ENCODE measurements at regions not wholly inside any gene's neighbourhood (a gene's known extent, or its start where the extent isn't known, plus 50 kb on each side); places are given as distances from the start of the nearest gene placed in this dataset.
"Not testable (repeated sequence)": the region's sequence is repeated elsewhere in the genome, so short reads cannot be mapped to it uniquely, and the experiment has no call there.

DNA sequence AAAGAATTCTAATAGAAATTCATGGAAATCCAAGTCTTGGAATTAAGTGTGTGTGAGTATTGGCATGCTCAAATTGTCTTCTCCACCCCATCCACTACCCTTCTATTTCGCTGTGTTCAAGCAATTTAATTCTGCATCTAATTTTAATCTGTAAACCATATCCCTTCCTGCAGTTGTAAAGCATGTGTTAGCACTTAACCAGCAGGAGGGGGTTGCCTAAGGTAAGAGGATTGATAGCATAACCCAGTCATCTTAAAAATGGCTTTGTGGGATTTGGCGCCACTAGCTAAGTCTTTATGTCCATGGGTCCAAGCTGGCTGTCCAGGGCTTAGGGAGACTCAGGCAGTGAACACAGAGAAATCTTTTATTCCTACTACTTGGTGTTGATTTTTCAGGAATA lies 210.3 kb downstream of the PTPRC start:
- FAIRE-seq (no peak), DNase-seq (no peak)
- 83 to 95% (median 91%) methylated on average over 2 of the region's 2 CpGs for WGBS, 3 donors
- H3K4me3 ChIP-seq (ENCODE audit: low read depth in 1 of 3, low read length in 3 of 3): no peak overlapping the region
- H3K27ac ChIP-seq (ENCODE audit: low read depth in 1 of 3, low read length in 2 of 3): no peak overlapping the region
- H3K4me1 ChIP-seq (ENCODE audit: control insufficient read depth in 3 of 3, insufficient read depth in 2 of 3, low read depth in 1 of 3, low read length in 2 of 3): no peaks in the 10 kb centered on the region
- H3K27me3 ChIP-seq (ENCODE audit: control insufficient read depth in 3 of 3, insufficient read depth in 3 of 3, low read length in 3 of 3): no peaks in the 10 kb centered on the region
- H3K36me3 ChIP-seq (ENCODE audit: control insufficient read depth in 3 of 3, insufficient read depth in 2 of 3, low read depth in 1 of 3, low read length in 3 of 3): peaks cover 0 to 3% (median 0%) of the 10 kb centered on the region in 3 donors
- H3K9me3 ChIP-seq (ENCODE audit: control insufficient read depth in 2 of 2, insufficient read depth in 1 of 2, low read depth in 1 of 2, low read length in 1 of 2): no peaks in the 10 kb centered on the region

DNA sequence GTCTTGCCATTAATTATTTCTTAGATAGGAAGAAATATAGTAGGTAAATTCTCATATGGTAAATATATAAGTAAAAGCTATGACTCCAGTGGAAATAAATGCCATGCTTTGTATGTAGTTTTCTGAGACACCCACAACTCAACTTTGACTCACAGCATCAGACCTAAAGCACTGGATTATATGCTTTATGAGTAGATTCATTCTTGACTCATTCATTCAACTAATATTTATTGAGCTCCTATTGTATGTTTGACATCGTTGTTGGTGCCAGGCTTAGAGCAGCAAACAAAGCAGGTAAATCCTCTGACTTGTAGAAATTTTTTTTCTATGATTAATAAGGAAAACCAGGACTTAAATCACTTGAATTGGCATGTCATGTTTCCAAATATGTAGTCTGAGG lies 211.4 kb downstream of the PTPRC start:
- WGBS, 3 donors: 61 to 85% (median 85%) methylated on average over 1 of the region's 1 CpG
- DNase-seq: no peak
- FAIRE-seq: no peak
- Histone ChIP-seq H3K27ac (ENCODE audit: low read depth in 1 of 3, low read length in 2 of 3) (no peak overlapping the region), H3K4me3 (ENCODE audit: low read depth in 1 of 3, low read length in 3 of 3) (no peak overlapping the region), H3K36me3 (ENCODE audit: control insufficient read depth in 3 of 3, insufficient read depth in 2 of 3, low read depth in 1 of 3, low read length in 3 of 3) (peaks cover 0 to 3% (median 0%) of the 10 kb centered on the region in 3 donors), H3K4me1 (ENCODE audit: control insufficient read depth in 3 of 3, insufficient read depth in 2 of 3, low read depth in 1 of 3, low read length in 2 of 3) (no peaks in the 10 kb centered on the region), H3K27me3 (ENCODE audit: control insufficient read depth in 3 of 3, insufficient read depth in 3 of 3, low read length in 3 of 3) (no peaks in the 10 kb centered on the region), H3K9me3 (ENCODE audit: control insufficient read depth in 2 of 2, insufficient read depth in 1 of 2, low read depth in 1 of 2, low read length in 1 of 2) (no peaks in the 10 kb centered on the region)

- not testable (repeated sequence) for H3K4me1 ChIP-seq (ENCODE audit: control insufficient read depth in 3 of 3, insufficient read depth in 2 of 3, low read depth in 1 of 3, low read length in 2 of 3); H3K27me3 ChIP-seq (ENCODE audit: control insufficient read depth in 3 of 3, insufficient read depth in 3 of 3, low read length in 3 of 3); DNase-seq; FAIRE-seq; H3K36me3 ChIP-seq (ENCODE audit: control insufficient read depth in 3 of 3, insufficient read depth in 2 of 3, low read depth in 1 of 3, low read length in 3 of 3); H3K4me3 ChIP-seq (ENCODE audit: low read depth in 1 of 3, low read length in 3 of 3); H3K9me3 ChIP-seq (ENCODE audit: control insufficient read depth in 2 of 2, insufficient read depth in 1 of 2, low read depth in 1 of 2, low read length in 1 of 2); H3K27ac ChIP-seq (ENCODE audit: low read depth in 1 of 3, low read length in 2 of 3)
- whole genome bisulfite sequencing, 3 donors: 86 to 92% (median 90%) methylated on average over 5 of the region's 5 CpGs
Measured at GRCh38 chr1:198850966-198851365, 212.1 kb downstream of the PTPRC start.

DNA sequence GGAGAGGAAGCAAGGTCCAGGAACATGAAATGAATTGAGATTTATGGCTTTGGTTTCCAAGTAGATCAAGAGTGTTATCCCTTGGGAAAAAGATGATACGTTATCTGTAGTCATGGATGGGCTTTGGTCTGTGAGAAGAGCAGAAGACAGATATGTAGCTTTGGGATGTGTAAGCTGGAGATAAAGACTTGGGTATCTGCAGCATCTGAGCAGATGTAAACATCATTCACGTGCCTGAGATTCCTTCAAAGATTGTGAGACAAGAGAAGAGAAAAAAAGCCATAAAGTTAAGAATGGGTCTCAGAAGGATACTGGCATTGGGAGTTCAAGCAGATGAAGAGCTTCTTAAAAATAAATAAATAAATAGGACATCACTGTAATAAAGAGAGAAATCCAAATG lies 217.8 kb downstream of the PTPRC start:
- Histone ChIP-seq H3K27me3 (ENCODE audit: control insufficient read depth in 3 of 3, insufficient read depth in 3 of 3, low read length in 3 of 3) (no peaks in the 10 kb centered on the region), H3K4me1 (ENCODE audit: control insufficient read depth in 3 of 3, insufficient read depth in 2 of 3, low read depth in 1 of 3, low read length in 2 of 3) (no peaks in the 10 kb centered on the region), H3K4me3 (ENCODE audit: low read depth in 1 of 3, low read length in 3 of 3) (no peak overlapping the region), H3K27ac (ENCODE audit: low read depth in 1 of 3, low read length in 2 of 3) (no peak overlapping the region), H3K36me3 (ENCODE audit: control insufficient read depth in 3 of 3, insufficient read depth in 2 of 3, low read depth in 1 of 3, low read length in 3 of 3) (no peaks in the 10 kb centered on the region), H3K9me3 (ENCODE audit: control insufficient read depth in 2 of 2, insufficient read depth in 1 of 2, low read depth in 1 of 2, low read length in 1 of 2) (no peaks in the 10 kb centered on the region)
- FAIRE-seq: no peak
- 54 to 72% (median 69%) methylated on average over 2 of the region's 2 CpGs for WGBS, 3 donors
- DNase-seq: no peak

- DNase-seq: no peak
- Histone ChIP-seq H3K4me3 (ENCODE audit: low read depth in 1 of 3, low read length in 3 of 3) (no peak overlapping the region), H3K27ac (ENCODE audit: low read depth in 1 of 3, low read length in 2 of 3) (no peak overlapping the region), H3K27me3 (ENCODE audit: control insufficient read depth in 3 of 3, insufficient read depth in 3 of 3, low read length in 3 of 3) (no peaks in the 10 kb centered on the region), H3K9me3 (ENCODE audit: control insufficient read depth in 2 of 2, insufficient read depth in 1 of 2, low read depth in 1 of 2, low read length in 1 of 2) (no peaks in the 10 kb centered on the region), H3K4me1 (ENCODE audit: control insufficient read depth in 3 of 3, insufficient read depth in 2 of 3, low read depth in 1 of 3, low read length in 2 of 3) (no peaks in the 10 kb centered on the region), H3K36me3 (ENCODE audit: control insufficient read depth in 3 of 3, insufficient read depth in 2 of 3, low read depth in 1 of 3, low read length in 3 of 3) (no peaks in the 10 kb centered on the region)
- WGBS, 3 donors: 68 to 92% (median 83%) methylated on average over 2 of the region's 2 CpGs
- FAIRE-seq: no peak
Measured at GRCh38 chr1:198858033-198858432, 219.2 kb downstream of the PTPRC start.

DNA sequence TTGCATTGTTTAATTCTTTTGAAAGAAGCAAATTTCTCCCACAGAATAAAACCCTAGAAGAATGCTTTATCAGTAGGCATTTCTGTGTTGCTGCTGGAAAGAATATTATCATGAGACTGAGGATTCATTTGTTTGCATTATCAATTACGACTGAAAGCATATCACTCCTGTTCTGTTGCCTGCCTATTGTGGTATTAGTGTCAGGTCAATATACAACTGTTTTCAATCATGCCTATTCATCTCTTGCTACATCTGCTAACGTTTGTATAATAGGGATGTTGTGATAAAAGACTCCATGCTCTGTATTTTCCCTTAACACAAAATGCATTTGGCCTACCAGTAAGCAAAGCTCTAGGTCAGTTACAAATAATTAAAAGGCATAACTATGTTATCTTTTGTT lies 221.5 kb downstream of the PTPRC start:
- FAIRE-seq: no peak

GRCh38 chr1:198861636-198862035 lies 222.8 kb downstream of the PTPRC start:
- 27 to 72% (median 56%) methylated on average over 2 of the region's 2 CpGs for WGBS, 3 donors
- FAIRE-seq: no peak
- no peaks in the 10 kb centered on the region for H3K36me3 ChIP-seq (ENCODE audit: control insufficient read depth in 3 of 3, insufficient read depth in 2 of 3, low read depth in 1 of 3, low read length in 3 of 3)
- H3K27ac ChIP-seq (ENCODE audit: low read depth in 1 of 3, low read length in 2 of 3): no peak overlapping the region
- H3K4me1 ChIP-seq (ENCODE audit: control insufficient read depth in 3 of 3, insufficient read depth in 2 of 3, low read depth in 1 of 3, low read length in 2 of 3): no peaks in the 10 kb centered on the region
- no peaks in the 10 kb centered on the region for H3K9me3 ChIP-seq (ENCODE audit: control insufficient read depth in 2 of 2, insufficient read depth in 1 of 2, low read depth in 1 of 2, low read length in 1 of 2)
- DNase-seq: no peak
- H3K4me3 ChIP-seq (ENCODE audit: low read depth in 1 of 3, low read length in 3 of 3): no peak overlapping the region
- H3K27me3 ChIP-seq (ENCODE audit: control insufficient read depth in 3 of 3, insufficient read depth in 3 of 3, low read length in 3 of 3): no peaks in the 10 kb centered on the region

More for the DNA sequence above, 221.5 kb downstream of the PTPRC start:
- Histone ChIP-seq H3K27me3 (ENCODE audit: control insufficient read depth in 3 of 3, insufficient read depth in 3 of 3, low read length in 3 of 3) (no peaks in the 10 kb centered on the region), H3K4me3 (ENCODE audit: low read depth in 1 of 3, low read length in 3 of 3) (no peak overlapping the region), H3K4me1 (ENCODE audit: control insufficient read depth in 3 of 3, insufficient read depth in 2 of 3, low read depth in 1 of 3, low read length in 2 of 3) (no peaks in the 10 kb centered on the region), H3K9me3 (ENCODE audit: control insufficient read depth in 2 of 2, insufficient read depth in 1 of 2, low read depth in 1 of 2, low read length in 1 of 2) (no peaks in the 10 kb centered on the region), H3K27ac (ENCODE audit: low read depth in 1 of 3, low read length in 2 of 3) (no peak overlapping the region), H3K36me3 (ENCODE audit: control insufficient read depth in 3 of 3, insufficient read depth in 2 of 3, low read depth in 1 of 3, low read length in 3 of 3) (no peaks in the 10 kb centered on the region)
- no peak for DNase-seq
- WGBS, 3 donors: 23 to 56% (median 48%) methylated on average over 2 of the region's 2 CpGs

DNA sequence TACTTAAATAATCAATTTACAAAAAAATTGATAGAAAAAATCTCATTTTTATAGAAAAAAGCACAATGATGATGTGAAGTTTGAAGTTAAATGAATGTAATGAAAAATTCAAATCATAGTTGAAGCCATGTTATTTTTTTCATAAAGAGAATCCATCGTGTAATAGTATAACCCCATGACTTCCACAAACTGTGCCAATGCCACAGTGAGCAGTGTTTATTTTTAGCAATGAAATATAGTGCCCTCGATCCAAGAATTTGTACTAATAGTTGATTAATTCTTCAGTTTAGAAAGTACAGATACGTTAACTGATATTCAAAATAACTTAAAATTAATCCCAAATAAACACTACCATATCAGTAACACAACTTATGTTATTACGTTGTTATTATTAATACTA lies 225.9 kb downstream of the PTPRC start:
- no peak for DNase-seq
- WGBS, 3 donors: 81 to 87% (median 86%) methylated on average over 4 of the region's 4 CpGs
- peak; percentile 15 for FAIRE-seq

GRCh38 chr1:198865319-198865718 lies 226.5 kb downstream of the PTPRC start:
- Histone ChIP-seq H3K27ac (ENCODE audit: low read depth in 1 of 3, low read length in 2 of 3) (no peak overlapping the region), H3K4me3 (ENCODE audit: low read depth in 1 of 3, low read length in 3 of 3) (no peak overlapping the region), H3K9me3 (ENCODE audit: control insufficient read depth in 2 of 2, insufficient read depth in 1 of 2, low read depth in 1 of 2, low read length in 1 of 2) (no peaks in the 10 kb centered on the region), H3K4me1 (ENCODE audit: control insufficient read depth in 3 of 3, insufficient read depth in 2 of 3, low read depth in 1 of 3, low read length in 2 of 3) (no peaks in the 10 kb centered on the region), H3K27me3 (ENCODE audit: control insufficient read depth in 3 of 3, insufficient read depth in 3 of 3, low read length in 3 of 3) (no peaks in the 10 kb centered on the region), H3K36me3 (ENCODE audit: control insufficient read depth in 3 of 3, insufficient read depth in 2 of 3, low read depth in 1 of 3, low read length in 3 of 3) (no peaks in the 10 kb centered on the region)
- FAIRE-seq (no peak), DNase-seq (no peak)
- WGBS, 3 donors: 79 to 85% (median 80%) methylated on average over 2 of the region's 2 CpGs

More for the DNA sequence above, 225.9 kb downstream of the PTPRC start:
- Histone ChIP-seq H3K4me1 (ENCODE audit: control insufficient read depth in 3 of 3, insufficient read depth in 2 of 3, low read depth in 1 of 3, low read length in 2 of 3) (no peaks in the 10 kb centered on the region), H3K27me3 (ENCODE audit: control insufficient read depth in 3 of 3, insufficient read depth in 3 of 3, low read length in 3 of 3) (no peaks in the 10 kb centered on the region), H3K4me3 (ENCODE audit: low read depth in 1 of 3, low read length in 3 of 3) (no peak overlapping the region), H3K27ac (ENCODE audit: low read depth in 1 of 3, low read length in 2 of 3) (no peak overlapping the region), H3K36me3 (ENCODE audit: control insufficient read depth in 3 of 3, insufficient read depth in 2 of 3, low read depth in 1 of 3, low read length in 3 of 3) (no peaks in the 10 kb centered on the region), H3K9me3 (ENCODE audit: control insufficient read depth in 2 of 2, insufficient read depth in 1 of 2, low read depth in 1 of 2, low read length in 1 of 2) (no peaks in the 10 kb centered on the region)
